Endothelial cell of umbilical vein (primary cell): ENCODE measurements at regions not wholly inside any gene's neighbourhood (a gene's known extent, or its start where the extent isn't known, plus 50 kb on each side); places are given as distances from the start of the nearest gene placed in this dataset.

Experiments
- BruUV-seq: library from RNA; stranded (reverse); fragments of 400-500 nt; replicated peaks from 2 replicates; lab custom pipeline; 2021; lab: Mats Ljungman, UMichigan
- CTCF ChIA-PET: fragments of 300-600, 350-600 bp; sonication (Branson Sonifier 250); formaldehyde crosslinking; loops from one replicate; lab custom pipeline; 2021; ENCODE audit warnings: antibody characterized with exemption, inconsistent platforms; lab: Charles Lee
- POLR2A ChIA-PET: fragments of 300-600, 350-600 bp; sonication (Branson Sonifier 250); formaldehyde crosslinking; loops from one replicate; lab custom pipeline; 2021; ENCODE audit warnings: antibody characterized with exemption, inconsistent platforms; lab: Charles Lee
- DNase-seq: peaks from one replicate; pipeline ENCODE4 v3.0.0-alpha.2; 2011; ENCODE audit warnings: low read depth, low spot score
- FAIRE-seq: peaks from 2 replicates; lab custom pipeline; 2011; peaks lifted over from hg19 to GRCh38; lab: Jason Lieb, UNC
- H2AFZ ChIP-seq: 2 replicates; pipeline ENCODE4 v1.6.0; 2012; ENCODE audit warnings: low read depth, low read length, control low read depth, inconsistent platforms
- H3K27ac ChIP-seq: 2 replicates; pipeline ENCODE4 v1.5.1; 2011; ENCODE audit warnings: low read depth, mild to moderate bottlenecking, control low read depth, low read length, moderate library complexity; ENCODE audit not compliant: insufficient read depth
- H3K27me3 ChIP-seq, 2 experiments: 2 replicates each; pipeline versions ENCODE4 v1.6.0 to v1.6.1; 2011; ENCODE audit warnings: low read length in 2 of 2, mixed read lengths in 1 of 2; ENCODE audit not compliant: control insufficient read depth in 2 of 2, insufficient read depth in 2 of 2
- H3K36me3 ChIP-seq, 2 experiments: 2 replicates in 1 of 2; 3 replicates in 1 of 2; pipeline ENCODE4 v1.5.1; 2011; ENCODE audit warnings: low read length in 2 of 2, mild to moderate bottlenecking in 1 of 2, moderate library complexity in 1 of 2; ENCODE audit not compliant: control insufficient read depth in 2 of 2, insufficient read depth in 2 of 2; ENCODE audit errors: extremely low read depth in 1 of 2
- H3K4me1 ChIP-seq: 3 replicates; pipeline ENCODE4 v1.5.1; 2011; ENCODE audit warnings: mild to moderate bottlenecking, low read length; ENCODE audit not compliant: control insufficient read depth, insufficient read depth; ENCODE audit errors: extremely low read depth
- H3K4me2 ChIP-seq: 2 replicates; pipeline ENCODE4 v1.6.1; 2011; ENCODE audit warnings: low read length, control low read depth, mixed read lengths; ENCODE audit not compliant: insufficient read depth
- H3K4me3 ChIP-seq, 3 experiments: fragments of 200-600 bp in 1 of 3; sonication (generic), shearing (Covaris generic) in 1 of 3; replicated peaks in 1 of 3; 2 replicates each; pipeline ENCODE4 v1.5.1; 2011 to 2016; ENCODE audit warnings: control low read depth in 3 of 3, low read length in 3 of 3, mild to moderate bottlenecking in 2 of 3, inconsistent platforms in 1 of 3, low read depth in 1 of 3, moderate library complexity in 1 of 3; ENCODE audit not compliant: insufficient read depth in 1 of 3
- H3K79me2 ChIP-seq: 2 replicates; pipeline ENCODE4 v1.6.0; 2012; ENCODE audit warnings: low read length, inconsistent platforms; ENCODE audit not compliant: control insufficient read depth, insufficient read depth
- H3K9ac ChIP-seq: replicated peaks from 2 replicates; pipeline ENCODE3; 2011; ENCODE audit warnings: low read length, control low read depth; ENCODE audit not compliant: insufficient read depth; ENCODE audit errors: extremely low read depth
- H3K9me1 ChIP-seq: replicated peaks from 3 replicates; pipeline ENCODE4 v1.6.0; 2011; ENCODE audit warnings: mild to moderate bottlenecking, low read length; ENCODE audit not compliant: control insufficient read depth, insufficient read depth; ENCODE audit errors: extremely low read depth
- H3K9me3 ChIP-seq: replicated peaks from 2 replicates; pipeline ENCODE4 v1.5.1; 2012; ENCODE audit warnings: low read length, inconsistent platforms; ENCODE audit not compliant: control insufficient read depth, insufficient read depth
- H4K20me1 ChIP-seq: replicated peaks from 2 replicates; pipeline ENCODE3; 2011; ENCODE audit warnings: mild to moderate bottlenecking, low read length; ENCODE audit not compliant: control insufficient read depth, insufficient read depth; ENCODE audit errors: extremely low read depth
- EZH2 ChIP-seq: IDR thresholded peaks from 2 replicates; pipeline ENCODE4 v1.6.1; 2012; ENCODE audit warnings: borderline replicate concordance, low read depth, mild to moderate bottlenecking, moderate library complexity, low read length, inconsistent platforms; ENCODE audit not compliant: severe bottlenecking
- FOS ChIP-seq: IDR thresholded peaks from 2 replicates; pipeline ENCODE4 v1.6.1; 2011; ENCODE audit warnings: mild to moderate bottlenecking, low read length, moderate library complexity, borderline replicate concordance; ENCODE audit not compliant: insufficient read depth
- GATA2 ChIP-seq: IDR thresholded peaks from 2 replicates; pipeline ENCODE4 v1.7.0; 2011; ENCODE audit warnings: low read depth, mild to moderate bottlenecking, moderate library complexity, mixed read lengths, low read length; ENCODE audit not compliant: insufficient read length, insufficient read depth
- JUN ChIP-seq: IDR thresholded peaks from 2 replicates; pipeline ENCODE4 v1.6.1; 2011; ENCODE audit warnings: borderline replicate concordance, low read depth; ENCODE audit not compliant: insufficient read length, insufficient read depth
- MYC ChIP-seq: IDR thresholded peaks from one replicate; pipeline ENCODE4 v1.6.1; 2011; ENCODE audit warnings: mild to moderate bottlenecking, low read depth, low read length
- POLR2A ChIP-seq: IDR thresholded peaks from 2 replicates; pipeline ENCODE4 v1.6.1; 2012; ENCODE audit warnings: low read depth, mild to moderate bottlenecking, control low read depth, low read length
- POLR2AphosphoS5 ChIP-seq: IDR thresholded peaks from 2 replicates; pipeline ENCODE4 v1.6.1; 2012; ENCODE audit warnings: low read depth, mild to moderate bottlenecking, control low read depth, low read length, moderate library complexity; ENCODE audit not compliant: insufficient read depth
- dilution Hi-C: fragments of 300-500 bp; cut with MboI; formaldehyde crosslinking; loops from one replicate; pipeline ENCODE4 v1.15.0; 2019; ENCODE audit warnings: low sequenced_read_pairs; ENCODE audit not compliant: extremely low pct_ligation_motif_present
- intact Hi-C: fragments of 100-400 bp; cut with micrococcal nuclease; formaldehyde crosslinking; loops from one replicate; pipeline ENCODE4 v1.10.0; 2022
- TF ChIP-seq, protein P1 (sequence below), 2 donors: IDR thresholded peaks; 1 replicate in 1 of 2; 2 replicates in 1 of 2; pipeline ENCODE4 v1.5.1; 2011; ENCODE audit warnings: low read length in 2 of 2, mild to moderate bottlenecking in 2 of 2, moderate library complexity in 2 of 2, control low read depth in 1 of 2, inconsistent platforms in 1 of 2, low read depth in 1 of 2; ENCODE audit not compliant: insufficient read depth in 1 of 2; ENCODE audit errors: extremely low read depth in 1 of 2
- TF ChIP-seq, protein P2 (sequence below): IDR thresholded peaks from 2 replicates; pipeline ENCODE4 v1.6.1; 2011; ENCODE audit not compliant: insufficient read depth, insufficient read length

DNA sequence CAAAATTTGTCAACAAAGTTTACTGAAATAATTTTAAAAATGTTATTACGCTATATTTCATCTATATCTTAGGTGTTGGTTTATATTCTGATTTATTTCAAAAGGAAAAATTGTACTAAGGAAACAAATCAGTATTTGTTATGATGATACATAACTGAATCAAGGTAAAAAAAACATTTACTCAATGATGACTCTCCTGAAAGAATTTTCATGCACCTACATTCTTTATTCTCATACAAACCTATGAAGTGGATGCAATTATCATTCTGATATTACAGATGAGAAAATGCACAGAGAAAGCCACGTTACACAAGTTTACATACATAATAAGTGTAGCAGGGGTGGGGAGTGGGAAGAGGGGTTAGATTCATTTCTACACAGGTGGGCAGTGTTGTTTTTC is 422.4 kb downstream of the DSEL start:
- CTCF ChIA-PET = interaction anchor here (1.6 kb wide), 1 partner anchor 11 kb away, joined by 4 read pairs; no protein-coding TSS in a partner anchor
- Histone ChIP-seq H2AFZ (no peak overlapping the region), H3K9ac (no peak overlapping the region), H3K9me3 (no peaks in the 10 kb centered on the region), H3K27me3 (no peaks in the 10 kb centered on the region), H3K9me1 (no peaks in the 10 kb centered on the region), H3K27ac (no peak overlapping the region), H3K4me3 (no peak overlapping the region), H3K4me2 (no peak overlapping the region), H3K79me2 (no peaks in the 10 kb centered on the region), H3K4me1 (no peaks in the 10 kb centered on the region), H4K20me1 (no peaks in the 10 kb centered on the region), H3K36me3 (no peaks in the 10 kb centered on the region)
- TF ChIP-seq POLR2A = no peak
- TF ChIP-seq, protein P1, sequence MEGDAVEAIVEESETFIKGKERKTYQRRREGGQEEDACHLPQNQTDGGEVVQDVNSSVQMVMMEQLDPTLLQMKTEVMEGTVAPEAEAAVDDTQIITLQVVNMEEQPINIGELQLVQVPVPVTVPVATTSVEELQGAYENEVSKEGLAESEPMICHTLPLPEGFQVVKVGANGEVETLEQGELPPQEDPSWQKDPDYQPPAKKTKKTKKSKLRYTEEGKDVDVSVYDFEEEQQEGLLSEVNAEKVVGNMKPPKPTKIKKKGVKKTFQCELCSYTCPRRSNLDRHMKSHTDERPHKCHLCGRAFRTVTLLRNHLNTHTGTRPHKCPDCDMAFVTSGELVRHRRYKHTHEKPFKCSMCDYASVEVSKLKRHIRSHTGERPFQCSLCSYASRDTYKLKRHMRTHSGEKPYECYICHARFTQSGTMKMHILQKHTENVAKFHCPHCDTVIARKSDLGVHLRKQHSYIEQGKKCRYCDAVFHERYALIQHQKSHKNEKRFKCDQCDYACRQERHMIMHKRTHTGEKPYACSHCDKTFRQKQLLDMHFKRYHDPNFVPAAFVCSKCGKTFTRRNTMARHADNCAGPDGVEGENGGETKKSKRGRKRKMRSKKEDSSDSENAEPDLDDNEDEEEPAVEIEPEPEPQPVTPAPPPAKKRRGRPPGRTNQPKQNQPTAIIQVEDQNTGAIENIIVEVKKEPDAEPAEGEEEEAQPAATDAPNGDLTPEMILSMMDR (IDR thresholded peaks at IDR 0.05; ENCODE audit: extremely low read depth in 1 of 2, insufficient read depth in 1 of 2, low read depth in 1 of 2, low read length in 2 of 2) = no peak
- TF ChIP-seq, protein P2, sequence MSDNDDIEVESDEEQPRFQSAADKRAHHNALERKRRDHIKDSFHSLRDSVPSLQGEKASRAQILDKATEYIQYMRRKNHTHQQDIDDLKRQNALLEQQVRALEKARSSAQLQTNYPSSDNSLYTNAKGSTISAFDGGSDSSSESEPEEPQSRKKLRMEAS = no peak
- no peak for TF ChIP-seq JUN
- TF ChIP-seq GATA2 = no peak
- TF ChIP-seq POLR2AphosphoS5 = no peak
- TF ChIP-seq FOS = no peak
- no peak for TF ChIP-seq MYC
- no peak for TF ChIP-seq EZH2
- dilution Hi-C loops = no loop called here
- FAIRE-seq (no peak), DNase-seq (no peak)
- intact Hi-C loops = no loop called here
- BruUV-seq = no TSS peak
- POLR2A ChIA-PET = no interaction called here
